ENCODE measurements at regions not wholly inside any gene's neighbourhood (a gene's known extent, or its start where the extent isn't known, plus 50 kb on each side); places are given as distances from the start of the nearest gene placed in this dataset.

DNA sequence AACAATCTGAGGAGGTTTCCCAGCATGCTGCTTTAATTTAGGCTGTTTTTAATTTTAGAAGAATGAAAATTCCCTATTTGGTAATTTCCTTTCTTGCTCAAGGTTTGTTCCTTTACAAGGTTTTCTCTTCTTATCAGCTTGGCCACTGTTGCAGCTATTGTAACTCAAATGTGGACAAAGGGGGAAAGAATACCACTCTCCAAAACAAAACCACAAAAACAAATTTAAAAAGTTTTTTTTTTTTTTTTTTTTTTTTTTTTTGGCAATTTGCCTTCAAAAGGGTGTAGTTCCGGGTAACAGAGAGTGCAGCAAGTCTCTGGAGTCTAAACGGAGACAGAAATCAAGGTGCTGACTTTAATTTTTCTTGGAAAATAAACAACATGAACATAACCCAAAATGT, 306.4 kb upstream of the ARGLU1 start:
- no peak for DNase-seq (ENCODE audit: low read depth, low spot score)
- Histone ChIP-seq H3K4me3 (no peak overlapping the region), H3K9ac (ENCODE audit: insufficient read length) (no peak overlapping the region), H3K9me3 (ENCODE audit: low read depth, low read length) (no peaks in the 10 kb centered on the region), H3K27ac (no peak overlapping the region), H3K36me3 (ENCODE audit: insufficient read depth, low read length) (no peaks in the 10 kb centered on the region)
- no peak for TF ChIP-seq EZH2 (IDR thresholded peaks at IDR 0.05)
- no peak for TF ChIP-seq FOXP2 (optimal IDR thresholded peaks at IDR 0.05; ENCODE audit: control extremely low read depth, extremely low read length, insufficient read depth)
- TF ChIP-seq POLR2AphosphoS5 (IDR thresholded peaks at IDR 0.05; ENCODE audit: borderline replicate concordance, low read depth, low read length): no peak

DNA sequence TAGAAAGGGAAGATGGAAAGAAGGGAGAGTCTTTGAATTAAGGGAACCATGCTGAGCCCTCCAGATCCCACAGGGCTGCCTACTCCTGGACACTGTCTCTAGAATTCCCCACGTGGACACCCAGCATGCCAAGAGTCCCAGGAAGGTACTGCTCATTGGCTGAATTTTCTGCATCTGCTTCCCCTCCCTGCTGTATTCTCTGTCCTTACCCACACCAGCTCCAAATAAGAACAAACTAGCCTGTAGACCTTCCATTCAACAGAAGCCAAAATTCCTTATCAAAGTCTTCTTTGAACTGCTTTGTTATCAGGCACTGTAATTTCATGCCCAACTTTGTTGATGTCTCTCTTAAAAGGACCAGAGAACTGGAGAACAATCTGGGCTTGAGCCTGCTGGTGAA, 305.9 kb upstream of the ARGLU1 start:
- Histone ChIP-seq H3K9me3 (ENCODE audit: low read depth, low read length) (no peaks in the 10 kb centered on the region), H3K4me3 (no peak overlapping the region), H3K36me3 (ENCODE audit: insufficient read depth, low read length) (no peaks in the 10 kb centered on the region), H3K9ac (ENCODE audit: insufficient read length) (no peak overlapping the region), H3K27ac (no peak overlapping the region)
- no peak for TF ChIP-seq FOXP2 (optimal IDR thresholded peaks at IDR 0.05; ENCODE audit: control extremely low read depth, extremely low read length, insufficient read depth)
- no peak for TF ChIP-seq POLR2AphosphoS5 (IDR thresholded peaks at IDR 0.05; ENCODE audit: borderline replicate concordance, low read depth, low read length)
- TF ChIP-seq EZH2 (IDR thresholded peaks at IDR 0.05): no peak
- no peak for DNase-seq (ENCODE audit: low read depth, low spot score)

DNA sequence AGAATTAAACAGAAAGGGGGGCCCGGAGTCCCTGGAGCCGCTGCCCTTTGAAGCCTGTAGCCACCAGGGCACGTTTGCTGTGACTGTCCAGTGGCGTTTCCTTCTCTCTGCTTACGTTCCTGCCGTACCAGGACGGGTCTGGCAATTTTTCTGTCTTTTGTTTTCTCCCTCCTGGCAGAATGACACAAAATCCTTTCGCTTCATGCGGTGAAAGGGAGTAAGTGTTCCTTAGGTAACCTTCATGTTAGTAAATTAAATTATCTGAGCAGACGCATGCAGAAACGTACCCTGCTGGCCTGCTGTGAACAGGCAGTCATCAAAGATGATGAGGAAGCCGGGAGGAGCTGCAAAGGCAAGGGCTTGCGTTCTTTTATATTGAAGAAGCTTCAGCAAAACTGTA, 299.3 kb upstream of the ARGLU1 start:
- DNase-seq (ENCODE audit: low read depth, low spot score): no peak
- no peak for TF ChIP-seq FOXP2 (optimal IDR thresholded peaks at IDR 0.05; ENCODE audit: control extremely low read depth, extremely low read length, insufficient read depth)
- TF ChIP-seq EZH2 (IDR thresholded peaks at IDR 0.05): no peak
- TF ChIP-seq POLR2AphosphoS5 (IDR thresholded peaks at IDR 0.05; ENCODE audit: borderline replicate concordance, low read depth, low read length): no peak
- Histone ChIP-seq H3K9ac (ENCODE audit: insufficient read length) (no peak overlapping the region), H3K9me3 (ENCODE audit: low read depth, low read length) (no peaks in the 10 kb centered on the region), H3K27ac (no peak overlapping the region), H3K36me3 (ENCODE audit: insufficient read depth, low read length) (no peaks in the 10 kb centered on the region), H3K4me3 (no peak overlapping the region)

DNA sequence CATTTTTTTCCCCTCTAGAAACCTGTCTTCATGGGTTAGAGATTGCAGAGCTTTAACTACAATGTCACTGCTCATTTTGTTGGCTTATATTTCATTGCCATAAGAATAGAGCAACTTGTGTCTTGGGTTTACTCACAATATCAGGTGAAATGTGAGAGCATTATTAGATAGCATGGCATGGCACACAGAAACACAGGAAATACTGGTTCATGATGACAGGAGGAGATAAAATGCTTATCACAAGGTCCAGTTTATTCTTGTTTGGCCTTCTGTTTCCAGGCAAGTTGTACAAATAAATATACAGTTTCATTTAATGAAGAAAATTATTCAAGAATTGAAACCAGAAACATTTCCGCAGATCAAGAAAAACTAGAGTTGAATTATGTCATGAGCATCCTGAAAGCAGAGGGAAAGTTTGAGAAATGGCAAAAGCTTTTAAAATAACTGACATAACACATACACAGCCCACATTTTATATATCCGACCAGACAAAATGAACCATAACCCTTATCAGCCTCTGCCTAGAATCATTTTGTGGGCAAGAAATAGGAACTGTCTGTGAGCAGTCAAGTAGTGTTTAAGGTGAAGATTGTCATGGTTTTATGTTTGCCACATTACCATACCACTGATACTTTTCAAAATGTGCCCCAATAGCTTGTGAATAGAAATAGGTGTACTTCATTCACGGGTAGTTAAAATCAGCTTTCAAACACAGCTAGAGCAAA, 297.9 kb upstream of the ARGLU1 start:
- Histone ChIP-seq H3K27ac (no peak overlapping the region), H3K4me3 (no peak overlapping the region), H3K9ac (ENCODE audit: insufficient read length) (no peak overlapping the region), H3K9me3 (ENCODE audit: low read depth, low read length) (no peaks in the 10 kb centered on the region), H3K36me3 (ENCODE audit: insufficient read depth, low read length) (no peaks in the 10 kb centered on the region)
- TF ChIP-seq FOXP2 (optimal IDR thresholded peaks at IDR 0.05; ENCODE audit: control extremely low read depth, extremely low read length, insufficient read depth) (no peak), EZH2 (IDR thresholded peaks at IDR 0.05) (no peak), POLR2AphosphoS5 (IDR thresholded peaks at IDR 0.05; ENCODE audit: borderline replicate concordance, low read depth, low read length) (no peak)
- no peak for DNase-seq (ENCODE audit: low read depth, low spot score)

DNA sequence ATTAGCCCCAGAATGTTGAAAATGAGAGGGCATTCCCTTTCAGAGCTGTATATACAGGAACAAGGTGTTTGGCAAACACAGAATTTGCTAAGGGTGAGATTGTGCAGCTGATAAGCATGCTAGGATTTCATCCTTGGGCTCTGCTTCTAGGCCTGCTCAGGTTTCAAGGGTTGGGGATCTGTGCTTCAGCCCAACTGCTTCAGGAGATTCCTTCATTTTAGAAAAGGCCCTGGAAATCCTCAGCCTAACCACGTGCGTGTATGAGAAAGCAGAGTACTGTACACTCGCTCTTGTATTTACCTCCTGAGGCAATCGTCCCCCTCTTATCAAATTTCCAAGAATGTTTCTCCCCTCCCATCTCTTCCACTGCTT, 291.6 kb upstream of the ARGLU1 start:
- Histone ChIP-seq H3K9ac (ENCODE audit: insufficient read length) (no peak overlapping the region), H3K36me3 (ENCODE audit: insufficient read depth, low read length) (no peaks in the 10 kb centered on the region), H3K4me3 (no peak overlapping the region), H3K9me3 (ENCODE audit: low read depth, low read length) (no peaks in the 10 kb centered on the region), H3K27ac (no peak overlapping the region)
- DNase-seq (ENCODE audit: low read depth, low spot score): no peak
- TF ChIP-seq POLR2AphosphoS5 (IDR thresholded peaks at IDR 0.05; ENCODE audit: borderline replicate concordance, low read depth, low read length): no peak

DNA sequence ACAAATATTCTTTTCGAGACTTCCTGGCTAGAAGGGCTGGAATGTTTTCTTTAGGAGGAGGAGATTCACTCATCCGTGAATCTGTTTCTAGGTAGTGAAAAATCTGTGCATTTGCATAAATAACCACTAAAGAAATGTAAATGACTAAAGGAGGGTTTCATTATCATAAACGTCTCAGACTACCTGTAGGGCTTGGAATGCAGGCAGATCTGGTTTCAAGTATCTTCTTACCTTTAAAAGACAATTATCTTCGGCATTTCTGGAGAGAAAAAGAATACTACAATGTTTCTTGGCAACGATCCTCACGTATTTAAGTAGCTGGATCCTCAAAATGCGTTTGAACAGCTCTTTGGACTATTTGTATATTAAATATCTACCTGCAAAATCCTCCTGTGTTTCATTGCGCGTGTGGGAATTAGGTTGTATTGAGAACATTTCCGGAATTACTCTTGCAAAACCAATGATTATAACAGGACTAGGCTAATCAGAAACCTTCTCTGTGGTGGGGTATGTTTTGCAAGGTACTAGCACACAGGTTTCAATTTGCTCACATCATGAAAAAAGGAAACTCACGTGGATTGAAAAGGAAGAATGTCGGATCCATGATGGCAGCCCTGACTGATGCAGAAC, 291.1 kb upstream of the ARGLU1 start:
- H3K4me3 ChIP-seq: no peak overlapping the region
- H3K9ac ChIP-seq (ENCODE audit: insufficient read length): no peak overlapping the region
- H3K27ac ChIP-seq: no peak overlapping the region
- DNase-seq (ENCODE audit: low read depth, low spot score): no peak
- no peak for TF ChIP-seq FOXP2 (optimal IDR thresholded peaks at IDR 0.05; ENCODE audit: control extremely low read depth, extremely low read length, insufficient read depth)
- TF ChIP-seq EZH2 (IDR thresholded peaks at IDR 0.05): no peak
- TF ChIP-seq POLR2AphosphoS5 (IDR thresholded peaks at IDR 0.05; ENCODE audit: borderline replicate concordance, low read depth, low read length): no peak
- H3K36me3 ChIP-seq (ENCODE audit: insufficient read depth, low read length): no peaks in the 10 kb centered on the region
- no peaks in the 10 kb centered on the region for H3K9me3 ChIP-seq (ENCODE audit: low read depth, low read length)

DNA sequence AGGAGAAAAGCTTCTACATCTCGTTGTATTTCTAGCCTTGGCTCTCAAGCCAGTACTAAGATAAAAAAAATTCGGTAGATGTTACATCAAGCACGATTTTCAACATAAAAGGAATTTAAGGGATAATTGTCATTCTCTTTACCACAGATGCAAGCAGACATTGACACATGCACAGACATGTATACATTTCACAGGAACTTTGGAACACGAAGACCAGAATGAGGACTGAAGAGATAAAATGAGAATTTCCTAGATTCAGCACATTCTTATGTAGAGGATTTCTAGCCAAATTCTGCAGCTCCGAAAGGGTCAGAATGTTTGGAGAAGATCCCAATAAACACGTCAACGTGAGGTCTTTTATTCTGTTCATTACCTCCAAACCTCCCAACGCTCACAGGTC, 284.5 kb upstream of the ARGLU1 start:
- H3K9ac ChIP-seq (ENCODE audit: insufficient read length): no peak overlapping the region
- no peaks in the 10 kb centered on the region for H3K9me3 ChIP-seq (ENCODE audit: low read depth, low read length)
- no peak overlapping the region for H3K4me3 ChIP-seq
- H3K27ac ChIP-seq: no peak overlapping the region
- no peak for TF ChIP-seq POLR2AphosphoS5 (IDR thresholded peaks at IDR 0.05; ENCODE audit: borderline replicate concordance, low read depth, low read length)
- TF ChIP-seq FOXP2 (optimal IDR thresholded peaks at IDR 0.05; ENCODE audit: control extremely low read depth, extremely low read length, insufficient read depth): no peak
- TF ChIP-seq EZH2 (IDR thresholded peaks at IDR 0.05): no peak
- no peak for DNase-seq (ENCODE audit: low read depth, low spot score)
- H3K36me3 ChIP-seq (ENCODE audit: insufficient read depth, low read length): no peaks in the 10 kb centered on the region

DNA sequence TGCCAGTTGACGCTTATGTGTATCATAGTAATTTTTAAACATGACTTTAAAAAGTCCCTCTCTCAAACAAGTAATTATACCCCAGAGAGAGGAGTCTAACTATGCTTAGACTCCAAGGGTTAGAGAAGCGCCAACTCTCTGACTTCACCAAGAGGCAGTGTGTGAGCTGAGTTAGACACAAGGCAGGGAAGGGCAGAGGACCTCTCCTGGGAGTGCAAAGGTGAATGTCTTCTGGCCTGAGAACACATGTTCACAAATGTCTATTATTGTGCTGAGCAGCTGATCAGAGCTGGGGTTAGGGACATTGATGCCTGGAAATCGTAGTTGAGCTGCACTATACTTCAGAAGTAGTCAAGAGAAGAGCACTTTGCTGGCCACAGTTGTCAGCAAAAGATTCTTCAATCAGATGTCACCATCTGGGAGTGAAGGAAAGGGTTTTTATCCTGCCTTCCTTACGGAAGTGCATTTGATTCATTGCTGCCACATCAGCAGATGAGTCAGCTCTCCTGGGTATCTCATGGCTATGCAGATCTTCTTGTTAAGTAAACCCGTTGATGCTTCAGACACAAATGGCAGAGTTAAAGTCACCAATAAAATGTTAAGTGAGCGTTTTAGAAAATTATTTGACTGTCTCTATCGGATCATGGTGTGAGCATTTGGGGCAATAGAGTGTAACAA, 283.2 kb upstream of the ARGLU1 start:
- TF ChIP-seq FOXP2 (optimal IDR thresholded peaks at IDR 0.05; ENCODE audit: control extremely low read depth, extremely low read length, insufficient read depth) (no peak), EZH2 (IDR thresholded peaks at IDR 0.05) (no peak), POLR2AphosphoS5 (IDR thresholded peaks at IDR 0.05; ENCODE audit: borderline replicate concordance, low read depth, low read length) (no peak)
- Histone ChIP-seq H3K4me3 (no peak overlapping the region), H3K9me3 (ENCODE audit: low read depth, low read length) (no peaks in the 10 kb centered on the region), H3K27ac (no peak overlapping the region), H3K36me3 (ENCODE audit: insufficient read depth, low read length) (no peaks in the 10 kb centered on the region), H3K9ac (ENCODE audit: insufficient read length) (no peak overlapping the region)
- DNase-seq (ENCODE audit: low read depth, low spot score): no peak

Measured in SK-N-MC (cell line).